ENCODE measurements at regions not wholly inside any gene's neighbourhood (a gene's known extent, or its start where the extent isn't known, plus 50 kb on each side); places are given as distances from the start of the nearest gene placed in this dataset.

- no peak for DNase-seq (ENCODE audit: insufficient read length, low spot score)
- FAIRE-seq, result no peak
Observed at GRCh38 chr2:237150186-237150585, 64.5 kb downstream of the COPS8 start.

- DNase-seq (ENCODE audit: insufficient read length, low spot score), result no peak
- no peak for FAIRE-seq
Observed at GRCh38 chr2:237150831-237151375, 65.2 kb downstream of the COPS8 start.

GRCh38 chr2:237152361-237152760, 66.7 kb downstream of the COPS8 start:
- FAIRE-seq (no peak), DNase-seq (ENCODE audit: insufficient read length, low spot score) (no peak)

GRCh38 chr2:237153181-237153580, 67.5 kb downstream of the COPS8 start:
- FAIRE-seq (no peak), DNase-seq (ENCODE audit: insufficient read length, low spot score) (no peak)

GRCh38 chr2:237154082-237154638, 68.5 kb downstream of the COPS8 start:
- DNase-seq (ENCODE audit: insufficient read length, low spot score) (peak; percentile 47), FAIRE-seq (peak; percentile 73)

GRCh38 chr2:237154884-237155851, 69.5 kb downstream of the COPS8 start:
- FAIRE-seq (peak; percentile 35), DNase-seq (ENCODE audit: insufficient read length, low spot score) (no peak)

- DNase-seq (ENCODE audit: insufficient read length, low spot score) (no peak), FAIRE-seq (no peak)
Observed at GRCh38 chr2:237156031-237156856, 70.6 kb downstream of the COPS8 start.

- no peak for DNase-seq (ENCODE audit: insufficient read length, low spot score)
- FAIRE-seq, result no peak
Observed at GRCh38 chr2:237156857-237157779, 71.4 kb downstream of the COPS8 start.

- DNase-seq (ENCODE audit: insufficient read length, low spot score) (no peak), FAIRE-seq (no peak)
Observed at GRCh38 chr2:237157780-237158102, 72.1 kb downstream of the COPS8 start.

GRCh38 chr2:237158194-237158593, 72.5 kb downstream of the COPS8 start:
- DNase-seq (ENCODE audit: insufficient read length, low spot score) (no peak), FAIRE-seq (no peak)

- FAIRE-seq (no peak), DNase-seq (ENCODE audit: insufficient read length, low spot score) (no peak)
Observed at GRCh38 chr2:237159006-237159911, 73.6 kb downstream of the COPS8 start.

- DNase-seq (ENCODE audit: insufficient read length, low spot score), result no peak
- FAIRE-seq, result no peak
Observed at GRCh38 chr2:237160271-237160919, 74.7 kb downstream of the COPS8 start.

- DNase-seq (ENCODE audit: insufficient read length, low spot score) (no peak), FAIRE-seq (no peak)
Observed at GRCh38 chr2:237161189-237161588, 75.5 kb downstream of the COPS8 start.

- no peak for FAIRE-seq
- no peak for DNase-seq (ENCODE audit: insufficient read length, low spot score)
Observed at GRCh38 chr2:237162959-237163358, 77.3 kb downstream of the COPS8 start.

- FAIRE-seq (no peak), DNase-seq (ENCODE audit: insufficient read length, low spot score) (no peak)
Observed at GRCh38 chr2:237164474-237165042, 78.9 kb downstream of the COPS8 start.

- FAIRE-seq, result no peak
- no peak for DNase-seq (ENCODE audit: insufficient read length, low spot score)
Observed at GRCh38 chr2:237165405-237166276, 80.0 kb downstream of the COPS8 start.

GRCh38 chr2:237167038-237167437, 81.3 kb downstream of the COPS8 start:
- no peak for FAIRE-seq
- DNase-seq (ENCODE audit: insufficient read length, low spot score), result no peak

Data from GM19239 (cell line).